H1 (cell line): ENCODE measurements at regions not wholly inside any gene's neighbourhood (a gene's known extent, or its start where the extent isn't known, plus 50 kb on each side); places are given as distances from the start of the nearest gene placed in this dataset.

Experiments used
- ASH2L ChIP-seq: fragments of 200-600, 300-600 bp; sonication (generic); IDR thresholded peaks from one replicate; pipeline ENCODE4 v1.7.1; 2017; ENCODE audit warnings: low read length
- CBX8 ChIP-seq: fragments of 300-800, 300-1000 bp; sonication (generic); IDR thresholded peaks from 2 replicates; pipeline ENCODE4 v1.7.1; 2016; ENCODE audit warnings: low read depth, low read length, borderline replicate concordance
- CHD2 ChIP-seq: IDR thresholded peaks from 2 replicates; pipeline ENCODE4 v1.6.1; 2012; ENCODE audit warnings: low read length, improper control_type of control experiment
- JUN ChIP-seq: IDR thresholded peaks from 2 replicates; pipeline ENCODE4 v1.6.1; 2011; ENCODE audit warnings: low read depth, mild to moderate bottlenecking, improper control_type of control experiment, low read length
- YY1 ChIP-seq: IDR thresholded peaks from 2 replicates; pipeline ENCODE4 v1.6.1; 2011; ENCODE audit warnings: low read depth, mild to moderate bottlenecking, low read length

- TF ChIP-seq YY1: no peak
- TF ChIP-seq CBX8: no peak
- no peak for TF ChIP-seq CHD2
- no peak for TF ChIP-seq ASH2L
- TF ChIP-seq JUN: no peak
These were observed 269.2 kb upstream of the PPP2R2D start (continued) for GRCh38 chr10:131631619-131632018.
